ENCODE measurements at regions not wholly inside any gene's neighbourhood (a gene's known extent, or its start where the extent isn't known, plus 50 kb on each side); places are given as distances from the start of the nearest gene placed in this dataset.

GRCh38 chr10:6312636-6313035 is 109.9 kb downstream of the PFKFB3 start:
- Histone ChIP-seq H3K36me3 (no peaks in the 10 kb centered on the region), H3K27me3 (no peaks in the 10 kb centered on the region), H3K27ac (no peak overlapping the region), H3K9me3 (no peaks in the 10 kb centered on the region), H3K4me1 (no peaks in the 10 kb centered on the region), H3K4me3 (no peak overlapping the region)
- no peak for DNase-seq
- intact Hi-C loops (cut with DNase I), result no loop called here
- no peak for TF ChIP-seq CTCF (IDR thresholded peaks at IDR 0.05)
- no peak for ATAC-seq

GRCh38 chr10:6313111-6313895 is 110.6 kb downstream of the PFKFB3 start:
- H3K9me3 ChIP-seq, result no peaks in the 10 kb centered on the region
- H3K36me3 ChIP-seq, result no peaks in the 10 kb centered on the region
- H3K27me3 ChIP-seq, result no peaks in the 10 kb centered on the region
- ATAC-seq (no peak), DNase-seq (no peak)
- no peak overlapping the region for H3K27ac ChIP-seq
- intact Hi-C loops (cut with DNase I), result no loop called here
- TF ChIP-seq CTCF (IDR thresholded peaks at IDR 0.05), result no peak
- no peak overlapping the region for H3K4me3 ChIP-seq
- H3K4me1 ChIP-seq, result no peaks in the 10 kb centered on the region

- H3K36me3 ChIP-seq, result no peaks in the 10 kb centered on the region
- TF ChIP-seq CTCF (IDR thresholded peaks at IDR 0.05), result no peak
- intact Hi-C loops (cut with DNase I), result no loop called here
- H3K27ac ChIP-seq, result peak overlapping the region; percentile 55 to 66
- ATAC-seq (peak; percentile 88), DNase-seq (peak in 2 of 4 donors; percentile 46 to 60)
- no peaks in the 10 kb centered on the region for H3K9me3 ChIP-seq
- no peaks in the 10 kb centered on the region for H3K27me3 ChIP-seq
- H3K4me1 ChIP-seq, result no peaks in the 10 kb centered on the region
- H3K4me3 ChIP-seq, result no peak overlapping the region
Measured at GRCh38 chr10:6314620-6315205, 112.0 kb downstream of the PFKFB3 start.

- no peak for TF ChIP-seq CTCF (IDR thresholded peaks at IDR 0.05)
- Histone ChIP-seq H3K4me1 (peaks cover 0 to 10% of the 10 kb centered on the region in 2 donors), H3K36me3 (no peaks in the 10 kb centered on the region), H3K27me3 (no peaks in the 10 kb centered on the region), H3K9me3 (no peaks in the 10 kb centered on the region), H3K4me3 (no peak overlapping the region), H3K27ac (no peak overlapping the region)
- DNase-seq (no peak), ATAC-seq (no peak)
- intact Hi-C loops (cut with DNase I), result no loop called here
Measured at GRCh38 chr10:6319119-6319518, 116.4 kb downstream of the PFKFB3 start.

GRCh38 chr10:6320320-6321010 is 117.7 kb downstream of the PFKFB3 start:
- Histone ChIP-seq H3K27me3 (no peaks in the 10 kb centered on the region), H3K36me3 (no peaks in the 10 kb centered on the region), H3K4me1 (peaks cover 0 to 10% of the 10 kb centered on the region in 2 donors), H3K27ac (no peak overlapping the region), H3K4me3 (no peak overlapping the region), H3K9me3 (no peaks in the 10 kb centered on the region)
- TF ChIP-seq CTCF (IDR thresholded peaks at IDR 0.05), result no peak
- no peak for DNase-seq
- intact Hi-C loops (cut with DNase I), result no loop called here
- no peak for ATAC-seq

Data from left lung (tissue), 4 donors.